ENCODE measurements at regions not wholly inside any gene's neighbourhood (a gene's known extent, or its start where the extent isn't known, plus 50 kb on each side); places are given as distances from the start of the nearest gene placed in this dataset.

- no peak for FAIRE-seq
- no peak for DNase-seq (ENCODE audit: insufficient read length, low spot score)
These were observed 99.0 kb upstream of the CDH5 start for GRCh38 chr16:66267292-66268014.

GRCh38 chr16:66266436-66267291, 99.8 kb upstream of the CDH5 start:
- no peak for FAIRE-seq

GRCh38 chr16:66265556-66266141, 100.8 kb upstream of the CDH5 start:
- DNase-seq (ENCODE audit: insufficient read length, low spot score) (no peak), FAIRE-seq (no peak)

More at GRCh38 chr16:66266436-66267291, 99.8 kb upstream of the CDH5 start:
- no peak for DNase-seq (ENCODE audit: insufficient read length, low spot score)

- FAIRE-seq: no peak
- no peak for DNase-seq (ENCODE audit: insufficient read length, low spot score)
These were observed 101.5 kb upstream of the CDH5 start for GRCh38 chr16:66265048-66265415.

GRCh38 chr16:66264311-66265047, 102.0 kb upstream of the CDH5 start:
- no peak for DNase-seq (ENCODE audit: insufficient read length, low spot score)
- no peak for FAIRE-seq

GRCh38 chr16:66263973-66264310, 102.5 kb upstream of the CDH5 start:
- DNase-seq (ENCODE audit: insufficient read length, low spot score) (no peak), FAIRE-seq (no peak)

GRCh38 chr16:66263168-66263972, 103.1 kb upstream of the CDH5 start:
- no peak for FAIRE-seq
- DNase-seq (ENCODE audit: insufficient read length, low spot score): no peak

- FAIRE-seq: no peak
- DNase-seq (ENCODE audit: insufficient read length, low spot score): no peak
These were observed 104.0 kb upstream of the CDH5 start for GRCh38 chr16:66262253-66263167.

GRCh38 chr16:66261826-66262225, 104.7 kb upstream of the CDH5 start:
- FAIRE-seq (no peak), DNase-seq (ENCODE audit: insufficient read length, low spot score) (no peak)

- DNase-seq (ENCODE audit: insufficient read length, low spot score): no peak
- no peak for FAIRE-seq
These were observed 105.8 kb upstream of the CDH5 start for GRCh38 chr16:66260522-66261254.

- no peak for DNase-seq (ENCODE audit: insufficient read length, low spot score)
- no peak for FAIRE-seq
These were observed 107.3 kb upstream of the CDH5 start for GRCh38 chr16:66258916-66259845.

- no peak for FAIRE-seq
- DNase-seq (ENCODE audit: insufficient read length, low spot score): no peak
These were observed 109.6 kb upstream of the CDH5 start for GRCh38 chr16:66256919-66257318.

- FAIRE-seq: no peak
These were observed 110.8 kb upstream of the CDH5 start for GRCh38 chr16:66255647-66256046.

GRCh38 chr16:66254751-66255150, 111.7 kb upstream of the CDH5 start:
- FAIRE-seq (no peak), DNase-seq (ENCODE audit: insufficient read length, low spot score) (no peak)

More at GRCh38 chr16:66255647-66256046, 110.8 kb upstream of the CDH5 start:
- no peak for DNase-seq (ENCODE audit: insufficient read length, low spot score)

GRCh38 chr16:66254106-66254505, 112.4 kb upstream of the CDH5 start:
- FAIRE-seq (no peak), DNase-seq (ENCODE audit: insufficient read length, low spot score) (no peak)

- DNase-seq (ENCODE audit: insufficient read length, low spot score) (no peak), FAIRE-seq (no peak)
These were observed 114.9 kb upstream of the CDH5 start for GRCh38 chr16:66251476-66252160.

Measured in GM19239 (cell line).